ENCODE measurements at regions not wholly inside any gene's neighbourhood (a gene's known extent, or its start where the extent isn't known, plus 50 kb on each side); places are given as distances from the start of the nearest gene placed in this dataset.

DNA sequence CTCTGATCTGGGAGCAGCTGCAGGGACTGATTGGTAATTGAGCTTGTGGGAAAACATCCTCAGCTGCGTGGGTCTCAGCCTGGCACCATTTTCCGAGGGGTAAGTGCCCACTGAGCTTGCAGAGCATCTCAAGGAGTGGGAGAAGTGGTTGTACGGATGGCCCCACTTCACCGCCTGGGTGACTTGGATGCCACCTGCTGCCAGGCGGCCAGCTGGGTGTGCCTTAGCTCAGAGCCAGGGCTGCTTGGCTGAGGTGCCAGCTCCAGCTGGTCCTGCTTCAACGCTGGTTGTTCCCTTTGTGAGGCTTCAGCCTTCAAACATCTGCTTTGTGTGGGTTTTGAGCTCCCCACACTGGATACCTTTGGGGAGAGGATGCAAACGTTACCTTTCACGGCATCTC lies 482.7 kb upstream of the EEF2KMT start:
- H3K9me3 ChIP-seq, result no peaks in the 10 kb centered on the region

DNA sequence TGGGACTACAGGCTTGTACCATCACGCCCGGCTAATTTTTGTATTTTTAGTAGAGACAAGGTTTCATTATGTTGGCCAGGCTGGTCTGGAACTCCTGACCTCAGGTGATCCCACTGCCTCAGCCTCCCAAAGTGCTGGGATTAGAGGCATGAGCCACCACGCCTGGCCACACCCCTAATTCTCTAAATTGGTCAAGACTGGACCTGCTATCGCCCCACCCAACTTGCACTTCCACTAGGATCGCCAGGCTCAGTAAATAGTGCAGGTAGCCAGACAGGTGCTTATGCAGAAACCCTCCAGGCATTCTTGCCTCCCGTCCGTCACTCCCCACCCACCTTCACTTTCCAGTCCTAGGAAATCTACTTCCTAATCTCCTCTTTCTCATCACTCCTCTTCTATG lies 481.4 kb upstream of the EEF2KMT start:
- no peaks in the 10 kb centered on the region for H3K36me3 ChIP-seq
- no peak for DNase-seq
- no peaks in the 10 kb centered on the region for H3K9me3 ChIP-seq
- H3K4me1 ChIP-seq, result no peaks in the 10 kb centered on the region
- no peaks in the 10 kb centered on the region for H3K27me3 ChIP-seq
- no peak for TF ChIP-seq POLR2A (IDR thresholded peaks at IDR 0.05)
- no peak for TF ChIP-seq CTCF (IDR thresholded peaks at IDR 0.05)
- no peak overlapping the region for H3K27ac ChIP-seq
- no peak overlapping the region for H3K4me3 ChIP-seq

More for the DNA sequence above, 482.7 kb upstream of the EEF2KMT start:
- Histone ChIP-seq H3K4me3 (no peak overlapping the region), H3K27me3 (no peaks in the 10 kb centered on the region), H3K27ac (no peak overlapping the region), H3K36me3 (no peaks in the 10 kb centered on the region), H3K4me1 (no peaks in the 10 kb centered on the region)
- TF ChIP-seq CTCF (IDR thresholded peaks at IDR 0.05), result no peak
- TF ChIP-seq POLR2A (IDR thresholded peaks at IDR 0.05), result no peak
- DNase-seq, result no peak

GRCh38 chr16:5577463-5577862 lies 479.9 kb upstream of the EEF2KMT start:
- TF ChIP-seq CTCF (IDR thresholded peaks at IDR 0.05) (no peak), POLR2A (IDR thresholded peaks at IDR 0.05) (no peak)
- no peaks in the 10 kb centered on the region for H3K4me1 ChIP-seq
- DNase-seq, result no peak
- H3K9me3 ChIP-seq, result no peaks in the 10 kb centered on the region
- H3K4me3 ChIP-seq, result no peak overlapping the region
- no peaks in the 10 kb centered on the region for H3K36me3 ChIP-seq
- H3K27ac ChIP-seq, result no peak overlapping the region
- H3K27me3 ChIP-seq, result no peaks in the 10 kb centered on the region

DNA sequence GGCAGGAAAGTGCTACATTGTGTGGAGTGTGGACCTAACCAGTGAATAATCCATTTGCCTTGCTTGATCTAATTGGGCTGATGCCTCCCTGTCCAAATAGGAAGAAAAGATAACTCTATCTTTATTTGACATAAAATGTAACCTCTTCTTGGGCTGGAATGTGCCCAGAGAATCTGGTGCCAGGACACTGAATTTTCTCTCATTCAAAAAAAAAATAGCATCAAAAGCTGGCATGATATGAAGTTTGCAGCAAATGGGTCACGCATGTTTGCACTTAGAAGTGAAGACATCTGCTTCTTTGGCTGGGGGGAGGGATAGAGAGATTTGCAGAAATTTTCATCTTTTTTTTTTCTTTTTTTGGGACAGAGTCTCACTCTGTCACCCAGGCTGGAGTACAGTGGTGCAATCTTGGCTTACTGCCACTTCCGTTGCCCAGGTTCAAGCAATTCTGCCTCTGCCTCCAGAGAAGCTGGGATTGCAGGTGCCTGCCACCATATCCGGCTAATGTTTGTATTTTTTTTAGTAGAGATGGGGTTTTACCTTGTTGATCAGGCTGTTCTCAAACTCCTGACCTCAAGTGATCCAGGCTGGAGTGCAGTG lies 478.2 kb upstream of the EEF2KMT start:
- H3K4me3 ChIP-seq, result no peak overlapping the region
- no peak for DNase-seq
- H3K36me3 ChIP-seq, result no peaks in the 10 kb centered on the region
- H3K27me3 ChIP-seq, result no peaks in the 10 kb centered on the region
- no peaks in the 10 kb centered on the region for H3K9me3 ChIP-seq
- no peak overlapping the region for H3K27ac ChIP-seq
- TF ChIP-seq POLR2A (IDR thresholded peaks at IDR 0.05) (no peak), CTCF (IDR thresholded peaks at IDR 0.05) (no peak)
- H3K4me1 ChIP-seq, result no peaks in the 10 kb centered on the region

DNA sequence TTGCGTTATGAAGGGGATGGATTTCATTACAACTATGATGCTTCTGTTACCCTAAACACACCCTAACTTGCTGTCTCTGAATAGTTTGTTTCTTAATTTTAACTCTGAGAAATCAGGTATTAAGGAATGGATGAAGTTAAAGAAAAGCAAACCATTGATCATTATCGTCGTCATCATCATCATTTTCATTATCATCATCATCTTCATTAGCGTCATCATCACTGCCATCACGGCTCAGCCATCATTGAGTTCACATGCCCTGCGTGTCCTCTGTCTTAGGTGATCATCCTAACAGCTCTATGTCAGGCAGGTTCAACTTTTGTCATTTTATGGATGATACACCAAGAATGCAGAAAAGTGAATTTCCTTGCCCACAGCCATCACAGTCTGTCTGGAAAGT lies 477.5 kb upstream of the EEF2KMT start:
- Histone ChIP-seq H3K36me3 (no peaks in the 10 kb centered on the region), H3K27ac (no peak overlapping the region), H3K27me3 (no peaks in the 10 kb centered on the region), H3K4me3 (no peak overlapping the region), H3K9me3 (no peaks in the 10 kb centered on the region), H3K4me1 (no peaks in the 10 kb centered on the region)
- no peak for DNase-seq
- TF ChIP-seq CTCF (IDR thresholded peaks at IDR 0.05), result no peak
- no peak for TF ChIP-seq POLR2A (IDR thresholded peaks at IDR 0.05)

- no peaks in the 10 kb centered on the region for H3K36me3 ChIP-seq
- TF ChIP-seq CTCF (IDR thresholded peaks at IDR 0.05) (no peak), POLR2A (IDR thresholded peaks at IDR 0.05) (no peak)
Measured at GRCh38 chr16:5572056-5572455, 474.5 kb upstream of the EEF2KMT start.

More at GRCh38 chr16:5572056-5572455, 474.5 kb upstream of the EEF2KMT start:
- H3K27me3 ChIP-seq, result no peaks in the 10 kb centered on the region
- DNase-seq, result no peak
- no peak overlapping the region for H3K27ac ChIP-seq
- H3K9me3 ChIP-seq, result no peaks in the 10 kb centered on the region
- H3K4me3 ChIP-seq, result no peak overlapping the region
- no peaks in the 10 kb centered on the region for H3K4me1 ChIP-seq
